Caco-2 (cell line): ENCODE measurements at regions not wholly inside any gene's neighbourhood (a gene's known extent, or its start where the extent isn't known, plus 50 kb on each side); places are given as distances from the start of the nearest gene placed in this dataset.

ENCODE experiments used
- BruUV-seq: library from RNA; stranded (reverse); fragments of 400-500 nt; replicated peaks from 2 replicates; lab custom pipeline; 2021; lab: Mats Ljungman, UMichigan
- CTCF ChIA-PET: fragments of 300-600 bp; sonication (Branson Sonifier 250); formaldehyde crosslinking; loops from one replicate; lab custom pipeline; 2022; ENCODE audit warnings: antibody characterized with exemption; lab: Charles Lee
- POLR2A ChIA-PET: fragments of 300-600 bp; sonication (Branson Sonifier 250); formaldehyde crosslinking; loops from one replicate; lab custom pipeline; 2022; ENCODE audit warnings: antibody characterized with exemption; lab: Charles Lee
- DNase-seq, 2 experiments: peaks; one replicate each; pipeline versions ENCODE4 v3.0.0 to v3.0.0-alpha.2; 2020 to 2022
- H3K27me3 ChIP-seq: replicated peaks from 2 replicates; pipeline ENCODE4 v1.6.0; 2011; ENCODE audit warnings: low read length; ENCODE audit not compliant: control insufficient read depth, insufficient read depth
- H3K36me3 ChIP-seq: 2 replicates; pipeline ENCODE4 v1.5.1; 2011; ENCODE audit warnings: low read length; ENCODE audit not compliant: control insufficient read depth, insufficient read depth
- H3K4me1 ChIP-seq: fragments of 250-450 bp; sonication (Bioruptor Pico); 2 replicates; pipeline ENCODE4 v1.5.1; 2020; ENCODE audit warnings: mild to moderate bottlenecking
- H3K4me3 ChIP-seq: 2 replicates; pipeline ENCODE4 v1.5.1; 2011; ENCODE audit warnings: low read depth, mild to moderate bottlenecking, control low read depth, low read length
- H3K9me3 ChIP-seq: fragments of 250-450 bp; sonication (Bioruptor Pico); 2 replicates; pipeline ENCODE4 v1.5.1; 2020; ENCODE audit warnings: mild to moderate bottlenecking, moderate library complexity
- H3K27ac Mint-ChIP-seq: one replicate; pipeline ENCODE4 v1.8.0; 2022; ENCODE audit warnings: mixed read lengths; ENCODE audit not compliant: unreplicated experiment
- H3K27me3 Mint-ChIP-seq: one replicate; pipeline ENCODE4 v1.8.0; 2022; ENCODE audit warnings: mixed read lengths; ENCODE audit not compliant: insufficient read depth, unreplicated experiment
- H3K36me3 Mint-ChIP-seq: one replicate; pipeline ENCODE4 v1.8.0; 2022; ENCODE audit warnings: mild to moderate bottlenecking, mixed read lengths; ENCODE audit not compliant: insufficient read depth, unreplicated experiment
- H3K4me1 Mint-ChIP-seq: one replicate; pipeline ENCODE4 v1.8.0; 2022; ENCODE audit warnings: low read depth, mixed read lengths; ENCODE audit not compliant: unreplicated experiment
- H3K4me3 Mint-ChIP-seq: one replicate; pipeline ENCODE4 v1.8.0; 2022; ENCODE audit warnings: mild to moderate bottlenecking, moderate library complexity, mixed read lengths; ENCODE audit not compliant: unreplicated experiment
- H3K9me3 Mint-ChIP-seq: one replicate; pipeline ENCODE4 v1.8.0; 2022; ENCODE audit warnings: mixed read lengths; ENCODE audit not compliant: unreplicated experiment
- CTCF ChIP-seq, 2 experiments: fragments of 200-600 bp in 1 of 2; IDR thresholded peaks; 1 replicate in 1 of 2; 2 replicates in 1 of 2; pipeline versions ENCODE4 v1.5.1 to v1.8.0; 2011 to 2022; ENCODE audit warnings: antibody characterized with exemption in 1 of 2, control low read depth in 1 of 2, inconsistent platforms in 1 of 2, low read depth in 1 of 2, low read length in 1 of 2, mild to moderate bottlenecking in 1 of 2, moderate library complexity in 1 of 2; ENCODE audit not compliant: insufficient read depth in 1 of 2, severe bottlenecking in 1 of 2, unreplicated experiment in 1 of 2
- intact Hi-C: fragments of 100-400 bp; cut with micrococcal nuclease; formaldehyde crosslinking; loops from one replicate; pipeline ENCODE4 v1.10.0; 2022; ENCODE audit not compliant: unreplicated experiment

GRCh38 chr12:109652233-109652976, 61.2 kb upstream of the FAM222A start:
- no peak for DNase-seq
- Histone ChIP-seq H3K27me3 (no peaks in the 10 kb centered on the region), H3K4me1 (peaks cover 46% of the 10 kb centered on the region), H3K36me3 (no peaks in the 10 kb centered on the region), H3K4me3 (no peak overlapping the region), H3K9me3 (no peaks in the 10 kb centered on the region)
- no peak overlapping the region for H3K4me3 Mint-ChIP-seq
- no peak for TF ChIP-seq CTCF (IDR thresholded peaks at IDR 0.05; ENCODE audit: insufficient read depth in 1 of 2, low read depth in 1 of 2, low read length in 1 of 2, severe bottlenecking in 1 of 2, unreplicated experiment in 1 of 2)
- H3K36me3 Mint-ChIP-seq, result no peaks in the 10 kb centered on the region
- POLR2A ChIA-PET, result no interaction called here
- no peaks in the 10 kb centered on the region for H3K9me3 Mint-ChIP-seq
- CTCF ChIA-PET, result no interaction called here
- intact Hi-C loops, result no loop called here
- H3K27me3 Mint-ChIP-seq, result no peaks in the 10 kb centered on the region
- BruUV-seq, result no TSS peak
- peaks cover 10% of the 10 kb centered on the region for H3K4me1 Mint-ChIP-seq
- peak overlapping the region; percentile 69 for H3K27ac Mint-ChIP-seq

GRCh38 chr12:109652977-109653264, 60.7 kb upstream of the FAM222A start:
- no peaks in the 10 kb centered on the region for H3K9me3 ChIP-seq
- no peak for TF ChIP-seq CTCF (IDR thresholded peaks at IDR 0.05; ENCODE audit: insufficient read depth in 1 of 2, low read depth in 1 of 2, low read length in 1 of 2, severe bottlenecking in 1 of 2, unreplicated experiment in 1 of 2)
- H3K27me3 ChIP-seq, result no peaks in the 10 kb centered on the region
- ChIA-PET CTCF (no interaction called here), POLR2A (no interaction called here)
- no peak overlapping the region for H3K4me3 ChIP-seq
- no TSS peak for BruUV-seq
- intact Hi-C loops, result no loop called here
- no peaks in the 10 kb centered on the region for H3K36me3 ChIP-seq
- H3K27ac Mint-ChIP-seq, result peak overlapping the region; percentile 69
- H3K4me1 ChIP-seq, result peaks cover 41% of the 10 kb centered on the region
- no peak for DNase-seq
- no peak overlapping the region for H3K4me3 Mint-ChIP-seq
- H3K36me3 Mint-ChIP-seq, result no peaks in the 10 kb centered on the region
- no peaks in the 10 kb centered on the region for H3K27me3 Mint-ChIP-seq
- H3K4me1 Mint-ChIP-seq, result peaks cover 10% of the 10 kb centered on the region
- H3K9me3 Mint-ChIP-seq, result no peaks in the 10 kb centered on the region

GRCh38 chr12:109653890-109654289, 59.7 kb upstream of the FAM222A start:
- Mint-ChIP-seq H3K4me1 (peaks cover 10% of the 10 kb centered on the region), H3K27me3 (no peaks in the 10 kb centered on the region), H3K9me3 (no peaks in the 10 kb centered on the region), H3K36me3 (no peaks in the 10 kb centered on the region), H3K4me3 (no peak overlapping the region), H3K27ac (peak overlapping the region; percentile 3)
- Histone ChIP-seq H3K27me3 (no peaks in the 10 kb centered on the region), H3K36me3 (no peaks in the 10 kb centered on the region), H3K4me3 (no peak overlapping the region), H3K4me1 (peaks cover 31% of the 10 kb centered on the region), H3K9me3 (no peaks in the 10 kb centered on the region)
- no peak for DNase-seq
- no TSS peak for BruUV-seq
- intact Hi-C loops, result no loop called here
- POLR2A ChIA-PET, result no interaction called here
- CTCF ChIA-PET, result no interaction called here
- TF ChIP-seq CTCF (IDR thresholded peaks at IDR 0.05; ENCODE audit: insufficient read depth in 1 of 2, low read depth in 1 of 2, low read length in 1 of 2, severe bottlenecking in 1 of 2, unreplicated experiment in 1 of 2), result no peak
